GM23338 (cell line): ENCODE measurements at regions not wholly inside any gene's neighbourhood (a gene's known extent, or its start where the extent isn't known, plus 50 kb on each side); places are given as distances from the start of the nearest gene placed in this dataset.

ENCODE experiments used
- ATAC-seq: fragments of 200-7000 bp; cut with Tn5 transposase; 3 replicates; pipeline ENCODE4 v1.9.1; 2020
- DNase-seq: peaks from one replicate; pipeline ENCODE4 v3.0.0-alpha.2; 2015; ENCODE audit warnings: low spot score
- H2AFZ ChIP-seq: fragments of 200-600 bp; sonication (generic); 2 replicates; pipeline ENCODE4 v1.8.0; 2016; ENCODE audit warnings: antibody characterized with exemption, mild to moderate bottlenecking, moderate library complexity
- H3F3A ChIP-seq: fragments of 200-600 bp; sonication (generic); replicated peaks from 2 replicates; pipeline ENCODE4 v1.8.0; 2017; ENCODE audit warnings: antibody characterized with exemption, mixed run types, low read depth
- H3K27ac ChIP-seq: fragments of 200-600 bp; sonication (generic); 2 replicates; pipeline ENCODE4 v1.6.1; 2016; ENCODE audit warnings: low read depth
- H3K27me3 ChIP-seq: fragments of 200-600 bp; sonication (generic); 2 replicates; pipeline ENCODE4 v1.8.0; 2016; ENCODE audit warnings: mild to moderate bottlenecking, mixed run types, moderate library complexity; ENCODE audit not compliant: insufficient read depth
- H3K36me3 ChIP-seq: fragments of 200-600 bp; sonication (generic); 2 replicates; pipeline ENCODE4 v1.8.0; 2016; ENCODE audit warnings: mild to moderate bottlenecking; ENCODE audit not compliant: insufficient read depth
- H3K4me1 ChIP-seq: fragments of 200-600 bp; sonication (generic); 2 replicates; pipeline ENCODE4 v1.8.0; 2016; ENCODE audit warnings: mild to moderate bottlenecking, moderate library complexity; ENCODE audit not compliant: insufficient read depth
- H3K4me2 ChIP-seq: fragments of 200-600 bp; sonication (generic); 2 replicates; pipeline ENCODE4 v1.7.1; 2017; ENCODE audit warnings: mixed run types
- H3K4me3 ChIP-seq: fragments of 200-600 bp; sonication (generic); 2 replicates; pipeline ENCODE4 v1.6.1; 2016; ENCODE audit warnings: mixed run types
- H3K79me2 ChIP-seq: fragments of 200-600 bp; sonication (generic); replicated peaks from 2 replicates; pipeline ENCODE4 v1.8.0; 2017; ENCODE audit warnings: mild to moderate bottlenecking; ENCODE audit not compliant: insufficient read depth
- H3K9me2 ChIP-seq: fragments of 200-600 bp; sonication (generic); 2 replicates; pipeline ENCODE4 v1.8.0; 2017; ENCODE audit not compliant: insufficient read depth
- H4K20me1 ChIP-seq: fragments of 200-600 bp; sonication (generic); replicated peaks from 2 replicates; pipeline ENCODE4 v1.8.0; 2017; ENCODE audit warnings: mild to moderate bottlenecking; ENCODE audit not compliant: insufficient read depth
- H3K27ac Mint-ChIP-seq: 2 replicates; pipeline ENCODE4 v1.8.0; 2020; ENCODE audit warnings: inconsistent platforms, mild to moderate bottlenecking, moderate library complexity, mixed read lengths
- H3K27me3 Mint-ChIP-seq: 3 replicates; pipeline ENCODE4 v1.8.0; 2022; ENCODE audit warnings: low read depth, mild to moderate bottlenecking, moderate library complexity, mixed read lengths, inconsistent platforms; ENCODE audit not compliant: insufficient read depth, poor library complexity
- H3K36me3 Mint-ChIP-seq: 3 replicates; pipeline ENCODE4 v1.8.0; 2021; ENCODE audit warnings: low read depth, mild to moderate bottlenecking, inconsistent platforms, moderate library complexity, mixed read lengths
- H3K4me1 Mint-ChIP-seq: 3 replicates; pipeline ENCODE4 v1.8.0; 2020; ENCODE audit warnings: mild to moderate bottlenecking, inconsistent platforms, mixed read lengths
- H3K4me3 Mint-ChIP-seq: 3 replicates; pipeline ENCODE4 v1.8.0; 2021; ENCODE audit warnings: moderate library complexity, mild to moderate bottlenecking, inconsistent platforms, mixed read lengths
- H3K9me3 Mint-ChIP-seq: 3 replicates; pipeline ENCODE4 v1.8.0; 2020; ENCODE audit warnings: moderate library complexity, mild to moderate bottlenecking, inconsistent platforms, mixed read lengths
- CREB1 ChIP-seq: fragments of 250-450 bp; sonication (Bioruptor Pico); IDR thresholded peaks from 2 replicates; pipeline ENCODE4 v1.5.0; 2020; ENCODE audit warnings: low read depth, mild to moderate bottlenecking, moderate library complexity
- EZH2 ChIP-seq: fragments of 200-600 bp; sonication (generic); IDR thresholded peaks from one replicate; pipeline ENCODE4 v1.8.0; 2017; ENCODE audit warnings: antibody characterized with exemption, mild to moderate bottlenecking, low read depth; ENCODE audit not compliant: unreplicated experiment
- EZH2phosphoT487 ChIP-seq: fragments of 200-600 bp; sonication (generic); IDR thresholded peaks from one replicate; pipeline ENCODE4 v1.8.1; 2018; ENCODE audit warnings: antibody characterized with exemption; ENCODE audit not compliant: unreplicated experiment
- JUNB ChIP-seq: IDR thresholded peaks from one replicate; pipeline ENCODE4 v1.6.1; 2016; ENCODE audit warnings: antibody characterized with exemption; ENCODE audit not compliant: unreplicated experiment
- NANOG ChIP-seq: IDR thresholded peaks from 2 replicates; pipeline ENCODE4 v1.6.1; 2016; ENCODE audit warnings: antibody characterized with exemption, borderline replicate concordance
- POLR2AphosphoS5 ChIP-seq: IDR thresholded peaks from 2 replicates; pipeline ENCODE4 v1.6.1; 2016; ENCODE audit warnings: antibody characterized with exemption, low read depth
- STAT1 ChIP-seq: IDR thresholded peaks from one replicate; pipeline ENCODE4 v1.6.1; 2016; ENCODE audit warnings: antibody characterized with exemption; ENCODE audit not compliant: unreplicated experiment
- ZNF114 ChIP-seq: fragments of 250-450 bp; sonication (Bioruptor Pico); IDR thresholded peaks from 2 replicates; pipeline ENCODE4 v1.5.0; 2020; ENCODE audit warnings: mild to moderate bottlenecking, moderate library complexity
- ZNF331 ChIP-seq: fragments of 250-450 bp; sonication (Bioruptor Pico); IDR thresholded peaks from 2 replicates; pipeline ENCODE4 v1.5.0; 2020; ENCODE audit warnings: low read depth, mild to moderate bottlenecking, moderate library complexity
- TF ChIP-seq, protein P1 (sequence below): IDR thresholded peaks from one replicate; pipeline ENCODE4 v1.6.1; 2018; ENCODE audit warnings: antibody characterized with exemption; ENCODE audit not compliant: unreplicated experiment
- TF ChIP-seq, protein P2 (sequence below): IDR thresholded peaks from 2 replicates; pipeline ENCODE4 v1.6.1; 2016; ENCODE audit warnings: antibody characterized with exemption
- TF ChIP-seq, protein P3 (sequence below), 2 experiments: fragments of 200-600 bp in 1 of 2; sonication (generic) in 1 of 2; conservative IDR thresholded peaks; 2 replicates each; pipeline versions ENCODE4 v1.5.1 to v1.6.1; 2016 to 2017; ENCODE audit warnings: antibody characterized with exemption in 2 of 2, low read depth in 2 of 2, mild to moderate bottlenecking in 2 of 2, moderate library complexity in 1 of 2
- TF ChIP-seq, protein P4 (sequence below): fragments of 250-450 bp; sonication (Bioruptor Pico); IDR thresholded peaks from 2 replicates; pipeline ENCODE4 v1.5.0; 2020; ENCODE audit warnings: mild to moderate bottlenecking, moderate library complexity

DNA sequence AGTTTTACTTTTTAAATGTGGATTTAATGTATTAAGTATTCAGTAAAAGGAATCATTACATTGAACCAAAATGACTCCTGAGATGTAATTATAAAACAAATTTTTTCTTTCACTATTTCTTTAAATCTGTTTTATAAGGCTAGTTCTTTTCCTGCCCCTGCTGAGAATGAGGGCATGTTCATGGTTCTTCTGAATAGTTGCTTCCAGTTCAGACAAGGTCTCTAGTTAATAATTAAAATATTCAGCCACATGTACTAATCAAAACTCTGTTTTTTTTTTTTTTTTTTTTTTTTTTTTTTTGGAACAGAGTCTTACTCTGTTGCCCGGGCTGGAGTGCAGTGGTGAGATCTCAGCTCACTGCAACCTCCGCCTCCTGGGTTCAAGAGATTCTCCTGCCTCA lies 321.2 kb downstream of the DNAJB9 start:
- H3K4me3 ChIP-seq, result no peak overlapping the region
- H3K4me2 ChIP-seq, result no peak overlapping the region
- TF ChIP-seq ZNF114 (CRISPR knock-in tag) (no peak), JUNB (no peak), NANOG (no peak), ZNF331 (CRISPR knock-in tag) (no peak), POLR2AphosphoS5 (no peak), STAT1 (no peak), EZH2 (no peak), CREB1 (no peak), EZH2phosphoT487 (no peak)
- TF ChIP-seq, protein P1, sequence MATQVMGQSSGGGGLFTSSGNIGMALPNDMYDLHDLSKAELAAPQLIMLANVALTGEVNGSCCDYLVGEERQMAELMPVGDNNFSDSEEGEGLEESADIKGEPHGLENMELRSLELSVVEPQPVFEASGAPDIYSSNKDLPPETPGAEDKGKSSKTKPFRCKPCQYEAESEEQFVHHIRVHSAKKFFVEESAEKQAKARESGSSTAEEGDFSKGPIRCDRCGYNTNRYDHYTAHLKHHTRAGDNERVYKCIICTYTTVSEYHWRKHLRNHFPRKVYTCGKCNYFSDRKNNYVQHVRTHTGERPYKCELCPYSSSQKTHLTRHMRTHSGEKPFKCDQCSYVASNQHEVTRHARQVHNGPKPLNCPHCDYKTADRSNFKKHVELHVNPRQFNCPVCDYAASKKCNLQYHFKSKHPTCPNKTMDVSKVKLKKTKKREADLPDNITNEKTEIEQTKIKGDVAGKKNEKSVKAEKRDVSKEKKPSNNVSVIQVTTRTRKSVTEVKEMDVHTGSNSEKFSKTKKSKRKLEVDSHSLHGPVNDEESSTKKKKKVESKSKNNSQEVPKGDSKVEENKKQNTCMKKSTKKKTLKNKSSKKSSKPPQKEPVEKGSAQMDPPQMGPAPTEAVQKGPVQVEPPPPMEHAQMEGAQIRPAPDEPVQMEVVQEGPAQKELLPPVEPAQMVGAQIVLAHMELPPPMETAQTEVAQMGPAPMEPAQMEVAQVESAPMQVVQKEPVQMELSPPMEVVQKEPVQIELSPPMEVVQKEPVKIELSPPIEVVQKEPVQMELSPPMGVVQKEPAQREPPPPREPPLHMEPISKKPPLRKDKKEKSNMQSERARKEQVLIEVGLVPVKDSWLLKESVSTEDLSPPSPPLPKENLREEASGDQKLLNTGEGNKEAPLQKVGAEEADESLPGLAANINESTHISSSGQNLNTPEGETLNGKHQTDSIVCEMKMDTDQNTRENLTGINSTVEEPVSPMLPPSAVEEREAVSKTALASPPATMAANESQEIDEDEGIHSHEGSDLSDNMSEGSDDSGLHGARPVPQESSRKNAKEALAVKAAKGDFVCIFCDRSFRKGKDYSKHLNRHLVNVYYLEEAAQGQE, result no peak
- TF ChIP-seq, protein P2, sequence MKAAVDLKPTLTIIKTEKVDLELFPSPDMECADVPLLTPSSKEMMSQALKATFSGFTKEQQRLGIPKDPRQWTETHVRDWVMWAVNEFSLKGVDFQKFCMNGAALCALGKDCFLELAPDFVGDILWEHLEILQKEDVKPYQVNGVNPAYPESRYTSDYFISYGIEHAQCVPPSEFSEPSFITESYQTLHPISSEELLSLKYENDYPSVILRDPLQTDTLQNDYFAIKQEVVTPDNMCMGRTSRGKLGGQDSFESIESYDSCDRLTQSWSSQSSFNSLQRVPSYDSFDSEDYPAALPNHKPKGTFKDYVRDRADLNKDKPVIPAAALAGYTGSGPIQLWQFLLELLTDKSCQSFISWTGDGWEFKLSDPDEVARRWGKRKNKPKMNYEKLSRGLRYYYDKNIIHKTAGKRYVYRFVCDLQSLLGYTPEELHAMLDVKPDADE, result no peak
- TF ChIP-seq, protein P3, sequence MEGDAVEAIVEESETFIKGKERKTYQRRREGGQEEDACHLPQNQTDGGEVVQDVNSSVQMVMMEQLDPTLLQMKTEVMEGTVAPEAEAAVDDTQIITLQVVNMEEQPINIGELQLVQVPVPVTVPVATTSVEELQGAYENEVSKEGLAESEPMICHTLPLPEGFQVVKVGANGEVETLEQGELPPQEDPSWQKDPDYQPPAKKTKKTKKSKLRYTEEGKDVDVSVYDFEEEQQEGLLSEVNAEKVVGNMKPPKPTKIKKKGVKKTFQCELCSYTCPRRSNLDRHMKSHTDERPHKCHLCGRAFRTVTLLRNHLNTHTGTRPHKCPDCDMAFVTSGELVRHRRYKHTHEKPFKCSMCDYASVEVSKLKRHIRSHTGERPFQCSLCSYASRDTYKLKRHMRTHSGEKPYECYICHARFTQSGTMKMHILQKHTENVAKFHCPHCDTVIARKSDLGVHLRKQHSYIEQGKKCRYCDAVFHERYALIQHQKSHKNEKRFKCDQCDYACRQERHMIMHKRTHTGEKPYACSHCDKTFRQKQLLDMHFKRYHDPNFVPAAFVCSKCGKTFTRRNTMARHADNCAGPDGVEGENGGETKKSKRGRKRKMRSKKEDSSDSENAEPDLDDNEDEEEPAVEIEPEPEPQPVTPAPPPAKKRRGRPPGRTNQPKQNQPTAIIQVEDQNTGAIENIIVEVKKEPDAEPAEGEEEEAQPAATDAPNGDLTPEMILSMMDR (conservative IDR thresholded peaks at IDR 0.05; ENCODE audit: low read depth in 2 of 2), result no peak
- TF ChIP-seq, protein P4, sequence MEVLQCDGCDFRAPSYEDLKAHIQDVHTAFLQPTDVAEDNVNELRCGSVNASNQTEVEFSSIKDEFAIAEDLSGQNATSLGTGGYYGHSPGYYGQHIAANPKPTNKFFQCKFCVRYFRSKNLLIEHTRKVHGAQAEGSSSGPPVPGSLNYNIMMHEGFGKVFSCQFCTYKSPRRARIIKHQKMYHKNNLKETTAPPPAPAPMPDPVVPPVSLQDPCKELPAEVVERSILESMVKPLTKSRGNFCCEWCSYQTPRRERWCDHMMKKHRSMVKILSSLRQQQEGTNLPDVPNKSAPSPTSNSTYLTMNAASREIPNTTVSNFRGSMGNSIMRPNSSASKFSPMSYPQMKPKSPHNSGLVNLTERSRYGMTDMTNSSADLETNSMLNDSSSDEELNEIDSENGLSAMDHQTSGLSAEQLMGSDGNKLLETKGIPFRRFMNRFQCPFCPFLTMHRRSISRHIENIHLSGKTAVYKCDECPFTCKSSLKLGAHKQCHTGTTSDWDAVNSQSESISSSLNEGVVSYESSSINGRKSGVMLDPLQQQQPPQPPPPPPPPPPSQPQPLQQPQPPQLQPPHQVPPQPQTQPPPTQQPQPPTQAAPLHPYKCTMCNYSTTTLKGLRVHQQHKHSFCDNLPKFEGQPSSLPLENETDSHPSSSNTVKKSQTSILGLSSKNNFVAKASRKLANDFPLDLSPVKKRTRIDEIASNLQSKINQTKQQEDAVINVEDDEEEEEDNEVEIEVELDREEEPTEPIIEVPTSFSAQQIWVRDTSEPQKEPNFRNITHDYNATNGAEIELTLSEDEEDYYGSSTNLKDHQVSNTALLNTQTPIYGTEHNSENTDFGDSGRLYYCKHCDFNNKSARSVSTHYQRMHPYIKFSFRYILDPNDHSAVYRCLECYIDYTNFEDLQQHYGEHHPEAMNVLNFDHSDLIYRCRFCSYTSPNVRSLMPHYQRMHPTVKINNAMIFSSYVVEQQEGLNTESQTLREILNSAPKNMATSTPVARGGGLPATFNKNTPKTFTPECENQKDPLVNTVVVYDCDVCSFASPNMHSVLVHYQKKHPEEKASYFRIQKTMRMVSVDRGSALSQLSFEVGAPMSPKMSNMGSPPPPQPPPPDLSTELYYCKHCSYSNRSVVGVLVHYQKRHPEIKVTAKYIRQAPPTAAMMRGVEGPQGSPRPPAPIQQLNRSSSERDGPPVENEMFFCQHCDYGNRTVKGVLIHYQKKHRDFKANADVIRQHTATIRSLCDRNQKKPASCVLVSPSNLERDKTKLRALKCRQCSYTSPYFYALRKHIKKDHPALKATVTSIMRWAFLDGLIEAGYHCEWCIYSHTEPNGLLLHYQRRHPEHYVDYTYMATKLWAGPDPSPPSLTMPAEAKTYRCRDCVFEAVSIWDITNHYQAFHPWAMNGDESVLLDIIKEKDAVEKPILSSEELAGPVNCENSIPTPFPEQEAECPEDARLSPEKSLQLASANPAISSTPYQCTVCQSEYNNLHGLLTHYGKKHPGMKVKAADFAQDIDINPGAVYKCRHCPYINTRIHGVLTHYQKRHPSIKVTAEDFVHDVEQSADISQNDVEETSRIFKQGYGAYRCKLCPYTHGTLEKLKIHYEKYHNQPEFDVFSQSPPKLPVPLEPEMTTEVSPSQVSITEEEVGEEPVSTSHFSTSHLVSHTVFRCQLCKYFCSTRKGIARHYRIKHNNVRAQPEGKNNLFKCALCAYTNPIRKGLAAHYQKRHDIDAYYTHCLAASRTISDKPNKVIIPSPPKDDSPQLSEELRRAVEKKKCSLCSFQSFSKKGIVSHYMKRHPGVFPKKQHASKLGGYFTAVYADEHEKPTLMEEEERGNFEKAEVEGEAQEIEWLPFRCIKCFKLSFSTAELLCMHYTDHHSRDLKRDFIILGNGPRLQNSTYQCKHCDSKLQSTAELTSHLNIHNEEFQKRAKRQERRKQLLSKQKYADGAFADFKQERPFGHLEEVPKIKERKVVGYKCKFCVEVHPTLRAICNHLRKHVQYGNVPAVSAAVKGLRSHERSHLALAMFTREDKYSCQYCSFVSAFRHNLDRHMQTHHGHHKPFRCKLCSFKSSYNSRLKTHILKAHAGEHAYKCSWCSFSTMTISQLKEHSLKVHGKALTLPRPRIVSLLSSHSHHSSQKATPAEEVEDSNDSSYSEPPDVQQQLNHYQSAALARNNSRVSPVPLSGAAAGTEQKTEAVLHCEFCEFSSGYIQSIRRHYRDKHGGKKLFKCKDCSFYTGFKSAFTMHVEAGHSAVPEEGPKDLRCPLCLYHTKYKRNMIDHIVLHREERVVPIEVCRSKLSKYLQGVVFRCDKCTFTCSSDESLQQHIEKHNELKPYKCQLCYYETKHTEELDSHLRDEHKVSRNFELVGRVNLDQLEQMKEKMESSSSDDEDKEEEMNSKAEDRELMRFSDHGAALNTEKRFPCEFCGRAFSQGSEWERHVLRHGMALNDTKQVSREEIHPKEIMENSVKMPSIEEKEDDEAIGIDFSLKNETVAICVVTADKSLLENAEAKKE (CRISPR knock-in tag), result no peak
- no peak overlapping the region for H3K4me3 Mint-ChIP-seq
- H3K27me3 ChIP-seq, result no peaks in the 10 kb centered on the region
- H3K79me2 ChIP-seq, result no peaks in the 10 kb centered on the region
- H2AFZ ChIP-seq, result no peak overlapping the region
- H3K27me3 Mint-ChIP-seq, result no peaks in the 10 kb centered on the region
- peaks cover 11% of the 10 kb centered on the region; the same call in 1 of the 2 replicates for H3K4me1 ChIP-seq
- H3K9me2 ChIP-seq, result no peaks in the 10 kb centered on the region; the same call in 1 of the 2 replicates
- H3K4me1 Mint-ChIP-seq, result peaks cover 7% of the 10 kb centered on the region; the same call in 2 of the 3 replicates
- H3K9me3 Mint-ChIP-seq, result no peaks in the 10 kb centered on the region; the same call in 2 of the 3 replicates
- H3K36me3 Mint-ChIP-seq, result no peaks in the 10 kb centered on the region
- ATAC-seq (no peak), DNase-seq (no peak)
- no peak overlapping the region for H3K27ac Mint-ChIP-seq
- no peaks in the 10 kb centered on the region for H3F3A ChIP-seq
- H3K36me3 ChIP-seq, result no peaks in the 10 kb centered on the region
- no peaks in the 10 kb centered on the region for H4K20me1 ChIP-seq
- H3K27ac ChIP-seq, result no peak overlapping the region
